GM21717 (cell line): ENCODE measurements at regions not wholly inside any gene's neighbourhood (a gene's known extent, or its start where the extent isn't known, plus 50 kb on each side); places are given as distances from the start of the nearest gene placed in this dataset.
"Not testable (repeated sequence)": the region's sequence is repeated elsewhere in the genome, so short reads cannot be mapped to it uniquely, and the experiment has no call there.

Source experiments
- ATAC-seq: cut with Tn5 transposase; IDR thresholded peaks from one replicate; pipeline ENCODE4 v1.9.1; 2021; ENCODE audit warnings: mild to moderate bottlenecking, moderate library complexity; ENCODE audit not compliant: unreplicated experiment

- ATAC-seq = not testable (repeated sequence)
Measured at GRCh38 chr2:89795530-89795929, 1104.1 kb downstream of the RPIA start.

DNA sequence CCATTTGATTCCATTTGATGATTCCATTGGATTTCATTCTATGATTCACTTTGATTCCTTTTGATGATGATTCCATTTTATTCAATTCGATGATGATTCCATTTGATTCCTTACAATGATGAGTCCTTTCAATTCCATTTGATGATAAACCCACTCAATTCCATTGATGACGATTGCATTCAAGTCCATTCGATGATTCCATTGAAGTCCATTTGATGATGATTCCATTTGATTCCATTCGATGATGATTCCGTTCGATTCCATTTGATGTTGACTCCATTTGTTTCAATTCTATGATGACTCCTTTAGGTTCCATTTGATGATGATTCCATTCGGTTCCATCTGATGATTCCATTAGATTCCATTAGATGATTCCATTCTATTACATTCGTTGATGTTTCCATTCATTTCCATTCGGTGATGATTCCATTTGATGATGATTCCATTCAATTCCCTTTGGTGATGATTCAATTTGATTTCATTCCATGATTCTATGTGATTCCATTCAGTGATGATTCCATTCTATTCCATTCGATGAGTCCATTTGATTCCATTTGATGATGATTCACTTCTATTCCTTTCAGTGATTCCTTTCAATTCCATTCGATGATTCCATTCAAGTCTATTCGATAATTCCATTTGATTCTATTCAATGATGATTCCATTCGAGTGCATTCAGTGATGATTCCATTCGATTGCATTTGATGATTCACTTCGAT, 1106.0 kb downstream of the RPIA start:
- no peak for ATAC-seq

- not testable (repeated sequence) for ATAC-seq
Measured at GRCh38 chr2:89801207-89801606, 1109.7 kb downstream of the RPIA start.

- ATAC-seq = not testable (repeated sequence)
Measured at GRCh38 chr2:89806363-89806762, 1114.9 kb downstream of the RPIA start.

DNA sequence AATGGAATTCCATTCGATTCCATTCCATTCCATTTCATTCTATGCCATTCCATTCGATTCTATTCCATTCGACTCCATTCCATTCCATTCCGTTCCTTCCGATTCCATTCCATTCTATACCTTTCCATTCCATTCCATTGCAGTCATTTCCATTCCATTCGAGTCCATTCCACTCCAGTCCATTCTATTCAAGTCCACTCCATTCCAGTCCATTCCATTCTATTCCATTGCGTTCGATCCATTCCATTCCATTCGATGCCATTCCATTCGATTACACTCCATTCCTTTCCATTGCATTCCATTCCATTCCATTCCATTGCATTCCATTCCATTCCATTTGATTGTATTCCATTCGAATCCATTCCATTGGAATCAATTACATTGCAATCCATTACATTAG, 1119.8 kb downstream of the RPIA start:
- no peak for ATAC-seq

DNA sequence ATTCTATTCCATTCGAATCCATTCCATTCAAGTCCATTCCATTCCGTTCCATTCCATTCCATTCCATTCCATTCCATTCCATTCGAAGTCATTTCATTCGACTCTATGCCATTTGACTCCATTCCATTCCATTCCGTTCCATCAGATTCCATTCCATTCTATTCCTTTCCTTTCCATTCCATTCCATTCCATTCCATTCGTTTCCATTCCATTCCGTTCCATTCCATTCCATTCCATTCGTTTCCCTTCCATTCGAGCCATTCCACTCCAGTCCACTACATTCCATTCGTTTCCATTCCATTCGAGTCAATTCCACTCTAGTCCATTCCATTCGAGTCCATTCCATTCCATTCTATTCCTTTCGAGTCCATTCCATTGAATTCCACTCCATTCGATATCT, 1120.4 kb downstream of the RPIA start:
- not testable (repeated sequence) for ATAC-seq

DNA sequence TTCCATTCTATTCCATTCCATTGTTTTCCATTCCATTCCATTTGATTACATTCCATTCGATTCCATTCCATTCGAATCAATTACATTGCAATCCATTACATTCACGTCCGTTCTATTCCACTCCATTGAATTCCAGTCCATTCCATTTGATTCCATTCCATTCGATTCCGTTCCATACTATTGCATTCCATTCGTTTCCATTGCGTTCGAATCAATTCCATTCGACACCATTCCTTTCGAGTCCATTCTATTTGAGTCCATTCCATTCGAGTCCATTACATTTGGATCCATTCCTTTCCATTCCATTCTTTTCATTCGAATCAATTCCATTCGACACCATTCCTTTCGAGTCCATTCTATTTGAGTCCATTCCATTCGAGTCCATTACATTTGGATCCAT, 1122.9 kb downstream of the RPIA start:
- ATAC-seq = not testable (repeated sequence)

- ATAC-seq = no peak
Measured at GRCh38 chr2:89818873-89819272, 1127.4 kb downstream of the RPIA start.

GRCh38 chr2:89819809-89820208, 1128.3 kb downstream of the RPIA start:
- ATAC-seq = no peak

- no peak for ATAC-seq
Measured at GRCh38 chr2:89820248-89820647, 1128.8 kb downstream of the RPIA start.

- ATAC-seq = no peak
Measured at GRCh38 chr2:89821455-89821945, 1130.0 kb downstream of the RPIA start.

GRCh38 chr2:89822342-89822741, 1130.9 kb downstream of the RPIA start:
- not testable (repeated sequence) for ATAC-seq

DNA sequence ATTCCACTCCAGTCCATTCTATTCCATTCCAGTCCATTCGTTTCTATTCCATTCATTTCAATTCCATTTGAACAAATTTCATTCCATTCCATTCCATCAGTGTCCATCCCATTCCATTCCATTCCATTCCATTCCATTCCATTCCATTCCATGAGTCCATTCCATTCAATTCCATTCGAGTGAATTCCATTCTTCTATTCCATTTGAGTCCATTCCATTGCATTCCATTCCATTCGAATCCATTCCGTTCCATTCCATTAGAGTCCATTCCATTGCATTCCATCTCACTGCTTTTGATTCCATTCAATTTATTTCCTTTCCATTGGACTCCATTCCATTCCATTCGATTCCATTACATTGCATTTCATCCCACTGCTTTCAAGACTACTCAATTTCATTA, 1132.1 kb downstream of the RPIA start:
- no peak for ATAC-seq

- no peak for ATAC-seq
Measured at GRCh38 chr2:89825034-89825433, 1133.6 kb downstream of the RPIA start.

DNA sequence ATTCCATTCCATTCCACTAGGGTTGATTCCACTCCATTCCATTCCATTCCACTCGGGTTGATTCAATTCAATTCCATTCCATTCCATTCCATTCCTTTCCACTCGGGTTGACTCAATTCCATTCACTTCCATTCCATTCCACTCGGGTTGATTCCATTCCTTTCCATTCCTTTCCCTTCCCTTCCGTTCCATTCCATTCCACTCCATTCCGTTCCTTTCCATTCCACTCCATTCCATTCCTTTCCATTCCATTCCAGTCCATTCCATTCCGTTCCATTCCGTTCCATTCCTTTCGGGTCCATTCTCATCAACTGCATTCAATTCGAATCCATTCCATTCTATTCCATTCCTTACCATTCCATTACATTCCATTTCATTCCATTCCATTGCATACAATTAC, 1135.3 kb downstream of the RPIA start:
- not testable (repeated sequence) for ATAC-seq

DNA sequence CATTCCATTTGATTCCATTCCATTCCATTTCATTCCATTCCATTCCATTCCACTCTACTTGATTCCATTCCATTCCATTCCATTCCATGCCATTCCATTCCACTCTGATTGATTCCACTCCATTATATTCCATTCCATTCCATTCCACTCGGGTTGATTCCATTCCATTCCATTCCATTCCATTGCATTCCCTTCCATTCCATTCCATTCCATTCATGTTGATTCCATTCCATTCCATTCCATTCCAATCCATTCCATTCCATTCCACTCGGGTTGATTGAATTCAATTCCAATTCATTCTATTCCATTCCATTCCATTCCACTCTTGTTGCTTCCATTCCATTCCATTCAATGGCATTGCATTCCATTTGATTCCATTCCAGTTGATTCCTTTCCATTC, 1136.4 kb downstream of the RPIA start:
- not testable (repeated sequence) for ATAC-seq

- ATAC-seq = not testable (repeated sequence)
Measured at GRCh38 chr2:89828416-89828815, 1136.9 kb downstream of the RPIA start.

DNA sequence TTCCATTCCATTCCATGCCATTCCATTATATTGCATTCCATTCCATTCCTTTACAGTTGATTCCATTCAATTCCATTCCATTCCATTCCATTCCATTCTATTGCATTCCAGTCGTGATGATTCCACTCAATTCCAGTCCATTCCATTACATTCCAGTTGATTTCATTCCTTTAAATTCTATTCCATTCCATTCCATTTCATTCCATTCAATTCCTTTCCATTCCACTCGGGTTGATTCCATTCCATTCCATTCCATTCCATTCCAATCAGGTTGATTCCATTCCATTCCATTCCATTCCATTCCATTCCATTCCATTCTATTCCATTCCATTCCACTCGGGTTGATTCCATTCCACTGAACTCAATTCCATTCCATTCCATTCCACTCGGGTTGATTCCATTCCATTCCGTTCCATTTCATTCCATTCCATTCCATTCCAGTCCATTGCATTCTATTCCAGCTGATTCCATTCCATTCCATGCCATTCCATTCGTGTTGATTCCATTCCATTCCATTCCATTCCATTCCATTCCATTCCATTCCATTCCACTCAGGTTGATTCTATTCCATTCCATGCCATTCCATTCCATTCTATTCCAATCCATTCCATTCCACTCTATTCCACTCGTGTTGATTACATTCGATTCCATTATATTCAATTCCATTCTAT, 1137.6 kb downstream of the RPIA start:
- ATAC-seq = peak; percentile 29

- ATAC-seq = no peak
Measured at GRCh38 chr2:89829828-89830227, 1138.4 kb downstream of the RPIA start.

- peak; percentile 39 for ATAC-seq
Measured at GRCh38 chr2:89830341-89831218, 1139.1 kb downstream of the RPIA start.
